ENCODE measurements at regions not wholly inside any gene's neighbourhood (a gene's known extent, or its start where the extent isn't known, plus 50 kb on each side); places are given as distances from the start of the nearest gene placed in this dataset.
"Not testable (repeated sequence)": the region's sequence is repeated elsewhere in the genome, so short reads cannot be mapped to it uniquely, and the experiment has no call there.

DNA sequence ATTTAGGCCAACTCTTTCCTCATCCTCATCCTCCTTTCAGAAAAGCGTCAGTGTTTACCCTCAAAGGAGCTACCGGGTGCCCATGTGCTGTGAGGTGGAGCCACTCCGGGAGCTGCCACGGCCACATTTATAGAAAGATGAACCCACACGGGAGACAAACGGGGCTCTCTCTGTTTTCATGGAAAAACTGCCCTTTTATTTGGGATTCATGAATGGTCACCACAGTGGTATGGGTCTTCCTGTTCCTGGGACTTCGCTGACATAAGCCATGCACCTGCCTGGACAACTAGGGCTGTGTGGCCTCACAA lies 224.2 kb downstream of the ZIC5 start:
- H3K4me1 Mint-ChIP-seq (ENCODE audit: low read depth): no peaks in the 10 kb centered on the region
- no peak overlapping the region for H3K4me3 Mint-ChIP-seq
- peaks cover 4% of the 10 kb centered on the region for H3K36me3 Mint-ChIP-seq (ENCODE audit: insufficient read depth)
- no peaks in the 10 kb centered on the region for H3K9me3 Mint-ChIP-seq
- no peaks in the 10 kb centered on the region for H3K27me3 Mint-ChIP-seq (ENCODE audit: low read depth)
- no peak for ATAC-seq
- DNase-seq: no peak

DNA sequence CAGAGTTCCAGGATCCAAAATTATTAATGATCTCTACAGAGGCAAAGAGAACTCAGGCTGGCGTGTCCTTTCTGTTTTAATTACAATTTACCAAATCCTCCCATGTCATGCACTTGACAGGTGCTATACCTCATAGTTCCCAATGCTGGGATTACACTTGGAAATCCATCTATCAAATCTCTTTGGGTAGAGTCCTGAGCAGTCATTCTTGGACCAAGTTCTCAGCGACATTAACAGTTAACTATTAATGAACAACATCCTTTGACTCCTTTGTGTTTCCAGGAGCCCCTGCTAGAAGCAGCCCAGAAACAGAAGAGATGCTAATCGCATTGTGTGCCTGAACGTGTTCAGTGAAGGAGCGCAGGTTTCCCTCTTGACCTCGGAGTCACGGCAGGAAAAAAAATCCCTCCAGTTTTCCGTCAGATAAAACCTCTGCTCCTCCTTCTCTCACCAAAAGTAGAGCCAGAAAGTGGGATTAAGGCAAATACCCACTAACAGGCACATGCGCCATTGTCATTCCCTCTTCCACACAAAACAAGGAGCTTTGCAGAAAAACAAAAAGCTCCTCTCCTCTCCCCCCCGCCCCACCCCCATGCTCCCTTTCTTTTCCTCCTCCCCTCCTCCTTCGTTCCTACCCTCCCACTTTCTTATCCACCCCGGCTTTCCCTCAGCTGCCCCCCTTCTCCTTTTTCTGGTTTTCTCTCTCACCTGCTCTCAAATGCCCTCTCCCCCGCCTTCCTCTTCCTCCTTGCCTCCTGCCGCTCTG lies 224.7 kb downstream of the ZIC5 start:
- H3K27me3 Mint-ChIP-seq (ENCODE audit: low read depth): no peaks in the 10 kb centered on the region
- H3K36me3 Mint-ChIP-seq (ENCODE audit: insufficient read depth): peaks cover 4% of the 10 kb centered on the region
- H3K9me3 Mint-ChIP-seq: no peaks in the 10 kb centered on the region
- no peak for ATAC-seq
- H3K4me3 Mint-ChIP-seq: no peak overlapping the region
- no peaks in the 10 kb centered on the region for H3K4me1 Mint-ChIP-seq (ENCODE audit: low read depth)
- no peak for DNase-seq

- H3K36me3 Mint-ChIP-seq (ENCODE audit: insufficient read depth): peaks cover 1% of the 10 kb centered on the region
- DNase-seq (no peak), ATAC-seq (no peak)
- no peaks in the 10 kb centered on the region for H3K27me3 Mint-ChIP-seq (ENCODE audit: low read depth)
- H3K9me3 Mint-ChIP-seq: no peaks in the 10 kb centered on the region
- H3K4me1 Mint-ChIP-seq (ENCODE audit: low read depth): no peaks in the 10 kb centered on the region
- H3K4me3 Mint-ChIP-seq: no peak overlapping the region
Measured at GRCh38 chr13:99743094-99743493, 228.5 kb downstream of the ZIC5 start.

- no peaks in the 10 kb centered on the region for H3K36me3 Mint-ChIP-seq (ENCODE audit: insufficient read depth)
- H3K9me3 Mint-ChIP-seq: no peaks in the 10 kb centered on the region
- H3K4me1 Mint-ChIP-seq (ENCODE audit: low read depth): no peaks in the 10 kb centered on the region
- no peaks in the 10 kb centered on the region for H3K27me3 Mint-ChIP-seq (ENCODE audit: low read depth)
- DNase-seq: no peak
- ATAC-seq: no peak
- H3K4me3 Mint-ChIP-seq: no peak overlapping the region
Measured at GRCh38 chr13:99741960-99742359, 229.6 kb downstream of the ZIC5 start.

DNA sequence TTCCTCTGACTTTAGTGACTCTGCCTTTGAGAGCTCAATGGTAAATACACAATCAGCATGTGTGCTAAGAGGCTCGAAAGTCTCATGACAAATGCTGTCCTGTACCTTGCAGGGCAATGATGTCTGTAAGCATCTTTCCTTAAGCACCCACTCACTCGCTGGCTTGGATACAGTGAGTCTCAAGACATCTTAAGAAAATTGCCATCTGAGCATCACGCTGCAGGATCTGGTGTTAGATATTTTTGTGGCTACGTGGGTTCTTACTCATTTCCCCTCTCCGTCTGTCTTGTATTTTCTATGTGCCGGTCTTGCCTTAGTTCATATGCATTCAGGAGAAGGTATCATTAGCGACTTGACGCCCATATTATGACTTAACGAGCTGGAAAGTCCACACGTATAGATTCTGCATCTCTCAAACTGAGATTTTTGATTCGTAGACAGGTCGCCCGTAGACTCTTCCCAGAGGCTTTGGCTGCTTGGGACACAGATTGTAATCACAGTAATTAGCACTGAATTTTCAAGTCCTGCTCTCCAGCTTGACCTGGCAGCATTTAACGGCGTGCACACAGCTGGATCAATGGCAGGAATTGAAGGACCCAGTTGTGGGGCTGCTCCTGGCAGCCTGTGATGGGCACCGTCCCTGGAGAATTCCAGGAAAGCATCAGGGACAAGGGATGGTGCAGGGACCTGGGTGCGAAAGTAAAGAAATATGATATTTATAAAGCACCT lies 231.2 kb downstream of the ZIC5 start:
- ATAC-seq (no peak), DNase-seq (no peak)
- Mint-ChIP-seq H3K36me3 (ENCODE audit: insufficient read depth) (no peaks in the 10 kb centered on the region), H3K9me3 (no peaks in the 10 kb centered on the region), H3K4me1 (ENCODE audit: low read depth) (no peaks in the 10 kb centered on the region), H3K4me3 (no peak overlapping the region), H3K27me3 (ENCODE audit: low read depth) (no peaks in the 10 kb centered on the region)

DNA sequence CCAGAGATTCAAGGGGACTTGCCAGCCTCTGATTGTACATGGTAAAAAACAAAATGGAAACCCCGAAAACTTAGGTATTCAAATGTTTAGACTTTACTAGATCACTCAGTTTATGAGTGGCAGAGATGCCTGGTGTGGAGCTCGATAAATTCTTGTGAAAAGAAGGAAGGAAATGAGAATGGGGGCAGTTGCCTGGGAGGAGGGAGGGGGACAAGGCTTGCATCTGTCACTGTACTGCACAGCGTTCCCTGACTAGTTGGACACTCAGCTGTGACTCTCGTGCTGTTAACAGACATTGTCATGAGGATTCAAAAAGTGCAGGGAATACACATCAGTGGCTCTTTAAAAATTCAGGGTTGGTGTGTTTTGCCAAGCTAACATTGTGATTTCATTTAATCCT lies 232.9 kb downstream of the ZIC5 start:
- Mint-ChIP-seq H3K4me1 (ENCODE audit: low read depth) (no peaks in the 10 kb centered on the region), H3K4me3 (no peak overlapping the region), H3K9me3 (no peaks in the 10 kb centered on the region), H3K36me3 (ENCODE audit: insufficient read depth) (no peaks in the 10 kb centered on the region), H3K27me3 (ENCODE audit: low read depth) (no peaks in the 10 kb centered on the region)
- DNase-seq (no peak), ATAC-seq (no peak)

DNA sequence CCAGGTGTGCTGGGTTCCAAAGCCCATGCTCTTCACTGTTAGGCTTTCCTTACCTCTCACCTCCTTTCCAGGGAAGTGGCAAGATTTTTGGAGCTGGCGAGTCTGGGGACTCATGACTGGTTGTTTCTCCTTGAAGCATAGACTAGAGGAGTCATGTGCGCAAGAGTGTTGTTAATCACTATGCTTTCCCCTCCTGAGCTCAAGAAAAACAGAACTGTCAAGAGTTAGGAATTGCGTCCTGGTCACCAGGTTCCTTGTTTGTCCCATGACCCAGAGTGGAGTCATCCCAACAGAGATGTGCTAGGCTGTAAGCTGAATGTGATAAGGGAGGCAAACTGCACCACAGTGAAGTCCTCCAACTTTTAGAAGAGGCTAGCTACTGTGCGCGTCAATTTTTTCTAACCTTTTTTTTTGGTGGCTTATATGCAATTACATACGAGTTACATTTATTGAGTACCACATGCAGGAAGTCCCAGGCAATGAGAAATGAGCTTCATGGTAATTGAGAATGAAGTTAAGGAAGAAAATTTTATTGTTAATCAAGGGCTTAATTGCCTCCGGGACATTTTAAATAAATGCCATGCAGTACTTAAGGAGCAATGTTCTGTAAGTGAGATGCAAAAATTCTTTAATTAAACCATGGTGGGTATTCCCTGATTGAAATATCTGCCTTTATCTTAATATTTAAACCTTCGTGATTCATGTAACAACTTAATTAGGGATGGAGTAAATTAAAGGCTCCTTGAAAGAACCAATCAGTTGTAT lies 233.9 kb downstream of the ZIC5 start:
- H3K4me3 Mint-ChIP-seq: no peak overlapping the region
- no peaks in the 10 kb centered on the region for H3K4me1 Mint-ChIP-seq (ENCODE audit: low read depth)
- H3K9me3 Mint-ChIP-seq: no peaks in the 10 kb centered on the region
- no peaks in the 10 kb centered on the region for H3K27me3 Mint-ChIP-seq (ENCODE audit: low read depth)
- no peaks in the 10 kb centered on the region for H3K36me3 Mint-ChIP-seq (ENCODE audit: insufficient read depth)
- ATAC-seq: no peak
- no peak for DNase-seq

- H3K36me3 Mint-ChIP-seq (ENCODE audit: insufficient read depth): no peaks in the 10 kb centered on the region
- ATAC-seq (no peak), DNase-seq (no peak)
- no peaks in the 10 kb centered on the region for H3K27me3 Mint-ChIP-seq (ENCODE audit: low read depth)
- no peaks in the 10 kb centered on the region for H3K4me1 Mint-ChIP-seq (ENCODE audit: low read depth)
- H3K9me3 Mint-ChIP-seq: no peaks in the 10 kb centered on the region
- no peak overlapping the region for H3K4me3 Mint-ChIP-seq
Measured at GRCh38 chr13:99736541-99736940, 235.0 kb downstream of the ZIC5 start.

DNA sequence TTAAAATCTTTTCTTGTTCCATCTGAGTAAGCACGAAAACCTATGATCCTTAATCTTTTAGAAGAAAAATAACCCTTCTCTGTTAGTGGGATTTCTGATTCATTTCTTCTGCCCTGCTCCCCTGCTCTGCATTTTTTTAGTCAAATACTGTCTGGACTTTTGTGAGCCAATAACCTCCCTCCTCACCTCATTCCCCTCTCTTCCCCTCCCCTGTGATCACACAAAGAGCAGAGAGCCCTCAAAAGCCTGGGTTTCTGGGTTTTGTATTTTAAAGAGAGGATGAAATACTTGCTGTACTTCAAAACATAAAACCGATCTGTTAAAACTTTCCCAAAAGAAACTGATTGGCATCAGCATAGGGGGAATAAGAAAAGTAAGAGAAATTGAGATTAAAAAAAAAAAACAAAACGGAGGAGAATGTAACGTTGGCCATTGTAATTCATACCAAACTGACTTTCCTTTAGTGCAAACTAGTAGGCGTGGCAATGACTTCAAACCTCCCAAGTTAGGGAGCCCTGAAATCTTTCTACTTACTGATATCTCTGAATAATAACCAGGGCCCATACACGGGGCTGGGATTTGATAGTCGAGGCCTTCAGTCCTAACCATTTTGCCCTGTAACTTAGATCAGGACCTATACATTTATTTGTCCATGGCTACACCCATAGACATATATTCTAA lies 232.9 kb downstream of the TM9SF2 start:
- ATAC-seq: no peak
- no peaks in the 10 kb centered on the region for H3K9me3 Mint-ChIP-seq
- H3K4me1 Mint-ChIP-seq (ENCODE audit: low read depth): no peaks in the 10 kb centered on the region
- peaks cover 2% of the 10 kb centered on the region for H3K36me3 Mint-ChIP-seq (ENCODE audit: insufficient read depth)
- H3K4me3 Mint-ChIP-seq: no peak overlapping the region
- no peaks in the 10 kb centered on the region for H3K27me3 Mint-ChIP-seq (ENCODE audit: low read depth)
- no peak for DNase-seq

DNA sequence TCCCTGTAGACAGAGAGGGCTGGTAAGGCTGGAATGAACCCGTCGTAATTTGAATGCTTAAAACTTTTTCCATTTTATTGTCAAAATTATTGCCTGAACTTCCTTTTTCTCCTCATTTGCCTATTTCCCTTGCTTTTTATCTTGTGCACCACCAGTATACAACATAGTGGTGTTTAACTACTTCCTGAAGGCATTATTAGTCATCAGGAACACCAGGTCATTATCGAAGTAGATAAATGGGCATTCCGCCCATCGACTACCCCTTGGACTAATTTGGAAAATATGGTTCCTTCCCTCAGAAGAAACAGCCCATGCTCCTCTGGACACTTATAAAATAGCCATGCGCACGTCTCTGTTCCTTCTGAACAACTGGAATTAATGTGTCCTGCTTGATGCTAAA lies 232.1 kb downstream of the TM9SF2 start:
- Mint-ChIP-seq H3K4me1 (ENCODE audit: low read depth) (no peaks in the 10 kb centered on the region), H3K27me3 (ENCODE audit: low read depth) (no peaks in the 10 kb centered on the region), H3K4me3 (no peak overlapping the region), H3K9me3 (no peaks in the 10 kb centered on the region), H3K36me3 (ENCODE audit: insufficient read depth) (peaks cover 4% of the 10 kb centered on the region)
- DNase-seq (no peak), ATAC-seq (no peak)

- Mint-ChIP-seq H3K9me3 (no peaks in the 10 kb centered on the region), H3K27me3 (ENCODE audit: low read depth) (no peaks in the 10 kb centered on the region), H3K36me3 (ENCODE audit: insufficient read depth) (peaks cover 8% of the 10 kb centered on the region), H3K4me1 (ENCODE audit: low read depth) (no peaks in the 10 kb centered on the region), H3K4me3 (no peak overlapping the region)
- DNase-seq (no peak), ATAC-seq (no peak)
Measured at GRCh38 chr13:99731747-99732146, 230.5 kb downstream of the TM9SF2 start.

GRCh38 chr13:99730403-99730802 lies 229.1 kb downstream of the TM9SF2 start:
- no peaks in the 10 kb centered on the region for H3K4me1 Mint-ChIP-seq (ENCODE audit: low read depth)
- no peak overlapping the region for H3K4me3 Mint-ChIP-seq
- no peaks in the 10 kb centered on the region for H3K9me3 Mint-ChIP-seq
- ATAC-seq (no peak), DNase-seq (no peak)
- H3K36me3 Mint-ChIP-seq (ENCODE audit: insufficient read depth): peaks cover 8% of the 10 kb centered on the region
- no peaks in the 10 kb centered on the region for H3K27me3 Mint-ChIP-seq (ENCODE audit: low read depth)

DNA sequence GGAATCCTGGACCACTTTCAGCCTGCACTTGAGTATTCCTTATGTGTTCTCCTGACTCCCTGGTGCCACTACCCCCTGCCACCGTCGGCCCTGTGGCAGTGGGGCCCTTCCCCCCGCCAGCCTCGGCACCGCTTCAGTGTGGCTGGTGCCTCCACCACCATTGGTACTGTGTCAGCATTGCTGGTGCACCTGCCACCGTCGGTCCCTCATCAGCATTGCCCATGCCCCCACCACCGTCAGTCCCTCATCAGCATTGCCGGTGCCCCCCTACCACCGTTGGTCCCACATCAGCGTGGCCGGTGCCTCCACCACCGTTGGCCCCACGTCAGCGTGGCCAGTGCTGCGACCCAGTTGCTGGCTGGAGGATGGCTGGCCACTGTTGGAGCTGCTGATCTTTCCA lies 228.5 kb downstream of the TM9SF2 start:
- no peak overlapping the region for H3K4me3 Mint-ChIP-seq
- no peak for ATAC-seq
- peaks cover 8% of the 10 kb centered on the region for H3K36me3 Mint-ChIP-seq (ENCODE audit: insufficient read depth)
- H3K4me1 Mint-ChIP-seq (ENCODE audit: low read depth): no peaks in the 10 kb centered on the region
- no peaks in the 10 kb centered on the region for H3K9me3 Mint-ChIP-seq
- no peak for DNase-seq
- H3K27me3 Mint-ChIP-seq (ENCODE audit: low read depth): no peaks in the 10 kb centered on the region

DNA sequence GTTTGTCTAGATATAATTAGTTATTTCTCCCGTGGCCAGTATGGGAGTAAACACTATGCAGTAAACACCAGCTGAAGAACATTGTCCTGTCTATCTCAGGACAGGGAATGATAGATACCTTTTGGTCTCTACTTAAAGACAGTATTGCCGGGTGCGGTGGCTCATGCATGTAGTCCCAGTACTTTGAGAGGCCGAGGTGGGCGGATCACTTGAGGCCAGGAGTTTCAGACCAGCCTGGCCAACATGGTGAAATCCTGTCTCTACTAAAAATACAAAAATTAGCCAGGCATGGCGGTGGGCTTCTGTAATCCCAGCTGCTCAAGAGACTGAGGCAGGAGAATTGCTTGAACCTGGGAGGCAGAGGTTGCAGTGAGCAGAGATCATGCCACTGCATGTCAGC lies 226.4 kb downstream of the TM9SF2 start:
- not testable (repeated sequence) for H3K36me3 Mint-ChIP-seq (ENCODE audit: insufficient read depth); H3K9me3 Mint-ChIP-seq; H3K4me1 Mint-ChIP-seq (ENCODE audit: low read depth); ATAC-seq; H3K27me3 Mint-ChIP-seq (ENCODE audit: low read depth); DNase-seq; H3K4me3 Mint-ChIP-seq
